Body of pancreas (tissue), 4 donors: ENCODE measurements at regions not wholly inside any gene's neighbourhood (a gene's known extent, or its start where the extent isn't known, plus 50 kb on each side); places are given as distances from the start of the nearest gene placed in this dataset.

Experiments used
- POLR2A ChIP-seq, 3 donors: fragments of 450-650 bp; IDR thresholded peaks; one replicate each; pipeline ENCODE4 v1.6.1; 2016; ENCODE audit warnings: antibody characterized with exemption in 3 of 3, mild to moderate bottlenecking in 2 of 3
- TF ChIP-seq, protein P1 (sequence below), 7 experiments: fragments of 450-650 bp in 4 of 7; fragments of 200-600 bp in 3 of 7; sonication (generic) in 3 of 7; IDR thresholded peaks; one replicate each; pipeline ENCODE4 v1.5.1; 2016 to 2019; ENCODE audit warnings: antibody characterized with exemption in 7 of 7

DNA sequence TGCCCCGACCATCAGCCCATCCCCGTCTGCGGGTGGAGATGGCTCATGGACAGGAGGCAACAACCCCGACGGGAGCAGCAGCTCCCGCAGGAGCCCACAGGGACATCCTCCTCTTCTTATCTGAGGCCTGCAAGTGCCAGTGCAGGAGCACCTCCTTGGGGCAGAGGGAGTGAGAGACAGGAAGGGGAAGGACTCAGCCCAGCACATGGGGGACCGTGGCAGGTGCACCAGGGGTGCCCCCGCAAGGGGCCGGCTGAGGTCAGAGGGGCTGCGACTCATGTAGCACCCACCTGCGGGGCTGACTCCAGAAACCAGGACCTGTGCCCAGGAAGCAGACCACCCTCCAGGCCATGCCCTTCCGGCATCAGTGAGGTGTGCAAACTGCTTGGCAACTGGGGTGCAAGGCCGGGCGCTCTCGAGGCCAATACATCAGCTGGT is 259.8 kb upstream of the ADAMTS16 start:
- TF ChIP-seq, protein P1, sequence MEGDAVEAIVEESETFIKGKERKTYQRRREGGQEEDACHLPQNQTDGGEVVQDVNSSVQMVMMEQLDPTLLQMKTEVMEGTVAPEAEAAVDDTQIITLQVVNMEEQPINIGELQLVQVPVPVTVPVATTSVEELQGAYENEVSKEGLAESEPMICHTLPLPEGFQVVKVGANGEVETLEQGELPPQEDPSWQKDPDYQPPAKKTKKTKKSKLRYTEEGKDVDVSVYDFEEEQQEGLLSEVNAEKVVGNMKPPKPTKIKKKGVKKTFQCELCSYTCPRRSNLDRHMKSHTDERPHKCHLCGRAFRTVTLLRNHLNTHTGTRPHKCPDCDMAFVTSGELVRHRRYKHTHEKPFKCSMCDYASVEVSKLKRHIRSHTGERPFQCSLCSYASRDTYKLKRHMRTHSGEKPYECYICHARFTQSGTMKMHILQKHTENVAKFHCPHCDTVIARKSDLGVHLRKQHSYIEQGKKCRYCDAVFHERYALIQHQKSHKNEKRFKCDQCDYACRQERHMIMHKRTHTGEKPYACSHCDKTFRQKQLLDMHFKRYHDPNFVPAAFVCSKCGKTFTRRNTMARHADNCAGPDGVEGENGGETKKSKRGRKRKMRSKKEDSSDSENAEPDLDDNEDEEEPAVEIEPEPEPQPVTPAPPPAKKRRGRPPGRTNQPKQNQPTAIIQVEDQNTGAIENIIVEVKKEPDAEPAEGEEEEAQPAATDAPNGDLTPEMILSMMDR (IDR thresholded peaks at IDR 0.05), result no peak
- no peak for TF ChIP-seq POLR2A (IDR thresholded peaks at IDR 0.05)
